H1 (cell line): ENCODE measurements at regions not wholly inside any gene's neighbourhood (a gene's known extent, or its start where the extent isn't known, plus 50 kb on each side); places are given as distances from the start of the nearest gene placed in this dataset.

Experiments used
- CTCF ChIP-seq, 3 experiments: IDR thresholded peaks; 1 replicate in 2 of 3; 2 replicates in 1 of 3; pipeline versions ENCODE4 v1.5.1 to v1.6.1; 2011; ENCODE audit warnings: low read length in 3 of 3, mild to moderate bottlenecking in 3 of 3, inconsistent platforms in 2 of 3, low read depth in 1 of 3, moderate library complexity in 1 of 3; ENCODE audit not compliant: insufficient read depth in 1 of 3; ENCODE audit errors: control extremely low read depth in 1 of 3
- TAF1 ChIP-seq: IDR thresholded peaks from 2 replicates; pipeline ENCODE4 v1.6.1; 2011; ENCODE audit warnings: mild to moderate bottlenecking, low read depth, low read length
- TF ChIP-seq, protein P1 (sequence below): IDR thresholded peaks from 2 replicates; pipeline ENCODE4 v1.6.1; 2012; ENCODE audit warnings: inconsistent platforms

DNA sequence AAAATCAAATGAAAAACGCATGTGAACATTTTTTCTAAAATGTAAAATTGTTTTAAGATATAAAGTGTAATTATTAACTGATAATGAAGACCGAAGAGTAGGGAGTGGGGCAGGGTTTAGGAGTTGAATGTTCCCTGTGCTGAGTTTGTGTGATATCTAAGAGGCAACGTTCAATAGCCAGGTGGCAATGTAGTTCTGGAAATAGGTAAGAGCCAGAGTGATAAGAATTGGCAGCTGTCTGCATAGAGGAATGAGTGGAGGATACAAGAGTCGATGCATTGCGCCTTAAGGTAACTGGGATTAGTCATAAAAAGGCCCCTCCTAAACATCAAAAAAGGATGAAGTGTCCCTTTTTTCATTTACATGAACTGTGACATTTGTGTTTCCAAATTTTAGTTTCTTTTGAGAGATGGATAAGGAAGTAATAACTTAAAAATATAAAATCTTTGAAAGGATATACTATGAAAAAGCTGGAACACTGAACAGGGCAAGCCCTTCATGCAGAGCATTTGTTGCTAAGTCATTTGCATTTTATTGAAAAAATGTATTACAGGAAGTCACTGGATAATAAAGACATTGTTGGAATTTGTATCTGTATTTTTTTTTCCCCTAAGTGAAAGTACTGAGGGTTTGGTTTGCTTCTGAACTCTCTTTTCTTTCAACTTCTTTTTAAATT lies 659.3 kb downstream of the ACTL7B start:
- TF ChIP-seq TAF1 (no peak), CTCF (IDR thresholded peaks at IDR 0.05; ENCODE audit: control extremely low read depth in 1 of 3, insufficient read depth in 1 of 3, low read depth in 1 of 3, low read length in 3 of 3) (no peak)
- TF ChIP-seq, protein P1, sequence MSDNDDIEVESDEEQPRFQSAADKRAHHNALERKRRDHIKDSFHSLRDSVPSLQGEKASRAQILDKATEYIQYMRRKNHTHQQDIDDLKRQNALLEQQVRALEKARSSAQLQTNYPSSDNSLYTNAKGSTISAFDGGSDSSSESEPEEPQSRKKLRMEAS: no peak
